ENCODE measurements at regions not wholly inside any gene's neighbourhood (a gene's known extent, or its start where the extent isn't known, plus 50 kb on each side); places are given as distances from the start of the nearest gene placed in this dataset.
"Not testable (repeated sequence)": the region's sequence is repeated elsewhere in the genome, so short reads cannot be mapped to it uniquely, and the experiment has no call there.

DNA sequence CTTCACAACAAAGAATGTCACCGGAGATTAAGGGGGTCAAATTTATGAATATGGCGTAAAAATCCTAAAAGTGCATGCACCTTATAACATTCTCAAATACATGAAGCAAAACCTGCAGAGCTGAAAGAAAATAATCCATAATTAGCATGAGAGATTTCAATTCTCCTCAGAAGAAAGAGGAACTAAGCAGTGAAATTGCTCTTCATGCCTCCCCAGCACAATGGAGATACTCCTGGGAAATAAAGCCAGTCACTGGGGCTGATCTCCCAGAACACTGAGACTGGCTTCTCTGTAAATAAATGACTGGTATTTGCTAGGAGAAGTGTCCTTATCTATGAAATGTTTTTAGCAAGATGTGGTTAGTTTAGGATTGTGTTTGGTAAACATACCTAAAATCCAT, 68.1 kb downstream of the GOLGA6L6 start:
- not testable (repeated sequence) for DNase-seq

DNA sequence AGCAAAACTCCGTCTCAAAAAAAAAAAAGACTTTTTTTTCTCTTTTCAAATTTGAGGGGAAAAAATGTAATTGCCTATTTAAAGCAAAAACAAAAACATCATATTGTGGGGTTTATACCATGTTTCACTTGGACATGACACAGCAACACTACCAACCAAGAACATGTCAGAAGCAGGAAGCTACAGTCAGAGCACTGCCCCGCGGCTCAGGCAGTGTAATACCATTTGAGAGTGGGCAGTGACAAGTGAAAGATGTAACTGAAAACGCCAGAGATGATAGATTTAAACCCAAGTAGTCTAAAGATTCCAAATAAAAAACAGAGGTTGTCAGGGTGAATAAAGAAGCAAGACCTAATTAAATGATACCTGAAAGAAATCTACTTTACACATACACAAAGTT, 68.6 kb downstream of the GOLGA6L6 start:
- not testable (repeated sequence) for DNase-seq

DNA sequence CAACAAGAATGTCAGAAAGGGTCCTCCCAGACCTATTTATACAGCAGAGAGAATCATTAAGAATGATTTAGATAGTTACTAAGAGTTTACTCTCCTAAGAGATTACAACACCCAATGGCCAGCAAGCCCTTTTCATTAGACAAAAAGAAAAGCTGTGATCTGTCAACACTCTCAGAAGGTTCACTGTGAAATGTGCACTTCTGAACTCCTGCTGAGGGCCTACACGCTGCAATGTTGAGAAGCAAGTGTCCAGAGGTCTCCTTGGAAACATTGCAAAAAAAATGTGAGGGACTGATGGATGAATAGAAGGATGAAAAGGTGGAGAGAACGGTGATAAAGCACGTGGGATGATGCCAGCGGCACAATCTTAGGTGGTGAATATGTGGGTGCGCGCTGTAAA, 70.8 kb downstream of the GOLGA6L6 start:
- not testable (repeated sequence) for DNase-seq

DNA sequence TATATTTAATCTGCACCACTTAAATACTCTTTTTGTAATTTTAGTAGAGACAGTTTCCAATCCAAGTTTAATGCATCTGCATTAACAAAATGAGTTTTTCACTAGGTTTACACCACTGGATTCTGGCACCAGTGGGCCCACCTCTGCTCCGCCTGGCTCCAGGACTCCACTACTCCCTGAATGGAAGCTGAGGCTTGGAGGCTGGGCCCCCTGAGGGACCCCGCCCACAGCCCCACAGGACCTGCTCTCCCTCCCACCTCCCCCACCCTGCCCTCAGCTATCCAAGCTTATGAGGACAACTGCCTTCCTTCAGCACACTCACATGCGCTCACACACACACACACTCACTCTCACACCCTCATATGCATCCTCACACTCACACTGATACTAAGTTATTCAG, 100.5 kb downstream of the GOLGA6L6 start:
- not testable (repeated sequence) for DNase-seq

DNA sequence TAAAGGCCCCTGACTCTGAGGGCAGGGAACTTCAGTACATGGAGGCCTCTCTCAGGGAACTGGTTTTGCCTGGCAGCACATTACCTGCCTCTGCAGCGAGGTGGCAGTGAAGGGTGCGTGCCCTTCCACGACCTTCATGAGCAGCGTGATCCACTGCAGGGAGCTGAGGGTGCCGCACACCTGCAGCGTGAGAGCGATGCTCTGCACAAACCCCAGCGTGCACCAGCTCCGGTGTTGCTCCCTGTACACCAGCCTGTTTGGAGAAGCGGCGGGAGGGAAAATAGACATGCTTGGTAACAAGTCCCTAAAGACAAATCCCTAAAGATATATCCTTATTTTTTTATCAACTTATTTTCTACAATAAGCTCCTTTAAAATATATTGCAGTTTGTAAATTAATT, 101.2 kb downstream of the GOLGA6L6 start:
- not testable (repeated sequence) for DNase-seq

DNA sequence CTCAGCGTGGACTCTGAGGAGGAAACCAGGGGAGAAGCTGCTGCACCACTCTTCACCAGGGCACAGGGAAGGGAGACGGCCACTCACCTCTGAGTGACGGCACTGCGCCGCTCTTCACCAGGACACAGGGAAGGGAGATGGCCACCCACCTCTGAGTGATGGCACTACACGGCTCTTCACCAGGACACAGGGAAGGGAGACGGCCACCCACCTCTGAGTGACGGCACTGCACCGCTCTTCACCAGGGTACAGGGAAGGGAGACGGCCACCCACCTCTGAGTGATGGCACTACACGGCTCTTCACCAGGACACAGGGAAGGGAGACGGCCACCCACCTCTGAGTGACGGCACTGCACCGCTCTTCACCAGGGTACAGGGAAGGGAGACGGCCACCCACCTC, 102.5 kb downstream of the GOLGA6L6 start:
- not testable (repeated sequence) for DNase-seq

DNA sequence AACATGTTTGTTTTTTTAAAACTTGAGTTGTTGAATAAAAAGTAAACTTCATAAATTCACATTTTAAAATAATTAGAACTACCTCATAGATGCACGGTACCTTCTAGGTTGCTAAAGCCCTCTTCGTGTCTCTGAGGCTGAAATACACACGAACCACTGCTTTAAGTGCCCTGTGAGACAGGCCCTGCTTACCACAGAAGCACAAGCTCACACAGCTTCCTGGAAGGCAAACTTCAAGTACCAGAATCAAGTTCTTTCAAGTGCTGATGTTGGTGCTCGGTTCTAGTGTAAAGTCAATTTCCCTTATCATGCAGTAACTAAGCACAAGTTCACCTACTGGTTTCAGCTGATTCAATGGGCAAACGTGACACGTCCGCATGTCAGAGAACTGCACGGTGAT, 103.3 kb downstream of the GOLGA6L6 start:
- not testable (repeated sequence) for DNase-seq

DNA sequence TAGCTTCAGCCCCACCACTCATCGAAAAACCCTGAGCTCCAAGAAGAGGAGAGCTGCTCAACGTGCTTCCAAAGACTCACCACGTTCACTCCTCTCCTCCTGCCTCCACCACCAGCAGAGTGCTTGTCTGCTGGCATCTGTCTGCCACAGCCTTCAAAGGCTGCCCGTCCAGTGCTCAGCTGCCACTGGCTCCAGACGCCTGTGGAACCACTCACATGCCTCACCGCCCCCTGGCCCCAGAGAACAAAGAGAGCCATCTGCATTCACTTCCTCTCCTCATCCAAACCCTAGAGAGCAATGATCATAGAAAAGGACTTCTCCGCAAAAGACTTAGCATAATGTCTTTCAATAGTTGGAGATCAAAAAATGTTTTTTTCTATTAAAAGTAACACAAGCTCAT, 108.1 kb downstream of the GOLGA6L6 start:
- DNase-seq, result not testable (repeated sequence)

DNA sequence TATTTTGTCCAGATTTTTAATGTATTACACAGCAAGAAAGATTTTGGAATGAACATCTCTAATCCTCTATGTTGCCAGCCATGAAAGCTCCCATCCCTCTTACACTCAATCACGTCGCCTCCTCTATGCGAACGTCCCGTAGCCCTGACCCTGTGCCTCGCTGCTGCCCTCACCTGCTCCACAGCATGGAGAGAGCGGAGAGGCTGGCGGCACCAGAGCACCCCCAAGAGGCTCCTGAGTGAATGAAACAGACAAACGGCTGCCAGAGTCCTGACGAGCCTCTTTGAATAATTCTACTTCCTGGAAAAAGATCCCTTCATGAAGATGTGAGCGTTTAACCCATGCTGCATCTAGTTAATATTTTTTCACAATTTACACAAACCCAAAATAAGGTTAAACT, 111.1 kb downstream of the GOLGA6L6 start:
- DNase-seq, result not testable (repeated sequence)

DNA sequence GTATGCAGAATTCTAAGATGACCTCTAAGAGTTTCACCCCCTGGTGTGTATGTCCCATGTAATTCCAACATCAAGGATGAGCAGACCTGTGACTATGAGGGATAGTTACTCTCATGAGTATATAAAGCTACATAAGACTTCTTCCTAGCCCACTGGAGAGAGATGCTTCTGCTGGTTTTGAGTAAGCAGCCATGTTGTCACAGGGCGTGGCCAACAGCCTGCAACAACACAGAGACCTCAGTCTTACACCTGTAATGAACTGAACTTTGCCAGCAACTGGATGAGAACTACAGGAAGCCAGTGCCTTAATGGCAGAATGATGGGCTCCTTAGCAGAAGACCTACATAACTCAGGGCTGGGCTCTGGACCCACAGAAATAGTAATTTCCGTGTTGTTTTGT, 120.9 kb downstream of the GOLGA6L6 start:
- not testable (repeated sequence) for DNase-seq

DNA sequence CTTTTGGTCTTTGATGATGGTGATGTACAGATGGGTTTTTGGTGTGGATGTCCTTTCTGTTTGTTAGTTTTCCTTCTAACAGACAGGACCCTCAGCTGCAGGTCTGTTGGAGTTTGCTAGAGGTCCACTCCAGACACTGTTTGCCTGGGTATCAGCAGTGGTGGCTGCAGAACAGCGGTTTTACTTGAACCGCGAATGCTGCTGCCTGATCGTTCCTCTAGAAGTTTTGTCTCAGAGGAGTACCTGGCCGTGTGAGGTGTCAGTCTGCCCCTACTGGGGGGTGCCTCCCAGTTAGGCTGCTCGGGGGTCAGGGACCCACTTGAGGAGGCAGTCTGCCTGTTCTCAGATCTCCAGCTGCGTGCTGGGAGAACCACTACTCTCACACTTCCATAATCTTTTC, 125.0 kb downstream of the GOLGA6L6 start:
- not testable (repeated sequence) for DNase-seq

DNA sequence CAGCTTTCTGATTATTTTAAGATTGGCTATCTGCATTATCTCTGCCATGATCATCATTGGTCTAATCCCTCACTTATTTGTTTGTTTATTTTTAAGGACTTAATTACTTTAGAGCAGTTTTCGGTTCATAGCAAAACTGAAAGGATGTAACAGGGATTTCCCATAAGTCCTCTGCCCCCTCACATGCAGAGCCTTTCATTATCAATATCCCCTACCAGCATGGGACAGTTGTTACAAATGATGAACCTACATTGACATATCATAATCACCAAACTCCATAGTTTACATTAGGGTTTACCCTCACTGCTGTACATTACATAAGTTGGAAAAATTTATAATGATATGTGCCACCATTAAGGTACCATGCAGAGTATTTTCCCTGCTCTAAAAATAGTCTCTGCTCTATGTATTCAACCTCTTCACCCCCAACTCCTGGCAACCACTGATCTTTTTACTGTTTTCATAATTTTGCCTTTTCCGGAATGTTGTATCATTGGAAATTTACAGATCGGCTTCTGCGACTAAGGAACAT, 131.9 kb downstream of the GOLGA6L6 start:
- not testable (repeated sequence) for DNase-seq

DNA sequence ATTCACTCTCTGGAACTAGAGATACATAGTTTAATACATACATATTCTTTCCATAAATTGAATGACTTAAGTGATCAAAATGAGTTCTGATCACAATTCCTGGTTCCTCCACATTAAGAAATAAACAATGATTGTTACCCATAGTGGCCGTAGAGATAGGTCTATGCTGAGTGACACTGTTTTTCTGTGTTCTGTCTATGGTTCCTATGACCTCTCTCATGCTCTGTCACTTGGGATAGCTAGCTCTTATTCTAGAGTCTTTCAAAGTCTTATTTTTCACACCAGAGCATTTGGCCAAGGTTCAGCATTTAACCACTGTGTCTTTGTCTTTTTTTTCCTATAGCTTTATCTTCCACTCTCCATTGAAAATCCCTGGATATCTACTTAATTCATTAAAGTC, 132.4 kb downstream of the GOLGA6L6 start:
- no peak for DNase-seq

DNA sequence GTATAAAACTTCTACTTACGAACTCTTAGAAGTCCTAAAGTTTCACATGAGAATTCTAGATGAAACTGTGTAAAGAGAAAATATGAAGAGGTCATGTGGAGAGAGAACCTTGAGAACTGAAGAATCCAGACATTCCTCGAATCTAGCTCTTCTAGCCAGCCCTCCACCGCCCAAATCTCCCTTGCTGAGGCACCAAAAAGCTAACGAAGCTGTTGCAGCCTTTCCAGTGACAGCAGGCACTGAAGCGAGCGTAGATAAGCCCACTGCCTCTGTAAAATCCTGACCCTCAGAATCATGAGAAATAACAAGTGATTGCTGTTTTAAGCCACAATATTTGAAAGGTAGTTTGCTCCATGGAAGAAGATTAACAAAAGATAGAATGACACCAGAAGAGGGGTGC, 134.0 kb downstream of the GOLGA6L6 start:
- DNase-seq, result no peak

DNA sequence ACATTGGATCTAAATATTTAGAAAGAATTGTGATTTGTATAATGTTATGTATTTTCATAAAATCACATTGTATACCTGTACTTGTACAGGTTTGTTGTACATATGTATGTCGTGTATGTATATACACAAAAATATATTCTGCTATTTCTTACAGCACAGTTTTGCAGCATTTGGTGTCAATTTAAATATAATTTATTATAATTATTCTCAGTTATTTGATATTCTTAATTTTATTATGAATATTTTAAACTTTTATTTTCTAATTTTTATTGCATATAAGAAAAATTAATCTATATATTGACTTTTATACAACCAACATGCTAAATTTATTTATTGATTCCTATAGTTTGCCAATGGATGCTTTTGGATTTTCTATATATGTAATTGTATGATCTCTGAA, 137.0 kb downstream of the GOLGA6L6 start:
- DNase-seq, result not testable (repeated sequence)

DNA sequence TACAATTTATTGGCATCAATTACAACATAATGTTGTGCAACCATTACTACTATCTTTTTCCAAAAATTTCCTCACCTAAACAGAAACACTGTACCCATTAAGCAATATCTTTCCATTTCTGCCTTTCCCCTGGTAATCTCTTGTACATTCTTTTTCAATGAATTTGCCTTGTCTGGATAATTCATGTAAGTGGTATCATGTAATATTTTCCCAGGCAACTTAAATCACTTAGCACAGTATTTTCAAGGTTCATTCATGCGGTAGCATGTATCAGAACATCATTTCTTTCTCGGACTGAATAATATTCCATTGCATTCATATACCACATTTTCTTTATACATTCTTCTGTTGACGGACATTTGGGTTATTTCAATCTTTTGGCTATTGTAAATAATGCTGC, 139.0 kb downstream of the GOLGA6L6 start:
- not testable (repeated sequence) for DNase-seq

DNA sequence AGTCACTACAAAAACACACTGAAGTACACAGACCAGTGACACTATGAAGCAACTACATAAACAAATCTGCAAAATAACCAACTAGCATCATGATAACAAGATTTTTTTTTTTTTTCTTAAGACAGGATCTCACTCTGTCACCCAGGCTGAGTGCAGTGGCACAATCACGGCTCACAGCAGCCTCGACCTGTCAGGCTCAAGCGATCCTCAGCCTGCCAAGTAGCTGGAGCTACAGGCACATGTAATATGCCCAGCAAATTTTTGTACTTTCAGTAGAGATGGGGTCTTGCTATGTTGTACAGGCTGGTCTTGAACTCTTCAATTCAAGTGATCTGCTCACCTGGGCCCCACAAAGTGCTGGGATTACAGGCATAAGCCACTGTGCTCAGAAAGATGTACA, 140.5 kb downstream of the GOLGA6L6 start:
- not testable (repeated sequence) for DNase-seq

DNA sequence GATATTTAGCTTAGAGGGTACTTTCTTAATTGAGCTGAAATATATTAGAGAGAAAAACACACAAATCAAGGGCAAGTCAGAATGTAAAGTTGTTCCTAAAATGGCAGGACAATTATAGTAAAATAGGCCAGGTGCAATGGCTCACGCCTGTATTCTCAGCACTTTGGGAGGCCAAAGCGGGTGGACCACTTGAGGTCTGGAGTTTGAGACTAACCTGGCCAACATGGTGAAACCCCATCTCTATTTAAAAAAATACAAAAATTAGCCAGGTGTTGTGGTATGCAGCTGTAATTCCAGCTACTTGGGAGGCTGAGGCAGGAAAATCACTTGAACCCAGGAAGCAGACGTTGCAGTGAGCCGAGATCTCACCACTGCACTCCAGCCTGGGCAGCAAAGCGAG, 142.9 kb downstream of the GOLGA6L6 start:
- not testable (repeated sequence) for DNase-seq

DNA sequence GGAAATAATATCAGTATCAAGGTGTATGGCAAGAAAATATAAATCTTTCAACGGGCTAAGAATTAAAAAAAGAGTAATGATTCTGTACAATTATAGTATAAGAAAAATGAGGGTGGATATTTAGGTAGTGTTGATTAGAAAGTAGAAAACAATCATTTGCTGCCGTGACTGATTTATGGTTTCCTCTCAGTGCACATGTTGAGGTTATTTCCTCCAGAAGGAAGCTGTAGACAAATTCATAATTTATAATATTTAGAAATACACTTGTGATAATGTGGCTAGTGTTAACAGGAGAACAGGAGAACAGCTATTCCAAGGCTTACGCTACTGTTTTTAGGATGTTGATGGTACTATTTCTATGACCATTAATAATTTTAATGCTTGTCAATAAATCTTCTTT, 153.4 kb downstream of the GOLGA6L6 start:
- DNase-seq, result not testable (repeated sequence)

DNA sequence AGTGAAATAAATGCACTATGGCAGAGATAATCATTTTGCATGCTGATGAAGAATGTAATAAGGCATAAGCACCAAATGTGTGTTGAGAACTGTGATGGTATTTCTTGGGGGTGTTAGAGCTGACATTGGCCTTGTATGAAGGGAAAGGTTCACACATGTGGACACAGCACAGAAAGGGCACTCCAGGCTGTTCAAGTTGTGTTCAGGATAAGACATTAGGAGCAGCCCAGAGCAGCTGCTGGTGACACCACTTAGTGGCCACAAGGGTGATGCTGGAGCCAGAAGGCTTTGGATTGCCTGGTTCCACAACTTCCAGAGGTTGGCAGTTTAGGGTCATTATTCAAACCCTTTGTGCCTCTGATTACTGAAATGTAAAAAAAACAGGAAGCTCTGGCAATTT, 155.4 kb downstream of the GOLGA6L6 start:
- DNase-seq, result no peak

DNA sequence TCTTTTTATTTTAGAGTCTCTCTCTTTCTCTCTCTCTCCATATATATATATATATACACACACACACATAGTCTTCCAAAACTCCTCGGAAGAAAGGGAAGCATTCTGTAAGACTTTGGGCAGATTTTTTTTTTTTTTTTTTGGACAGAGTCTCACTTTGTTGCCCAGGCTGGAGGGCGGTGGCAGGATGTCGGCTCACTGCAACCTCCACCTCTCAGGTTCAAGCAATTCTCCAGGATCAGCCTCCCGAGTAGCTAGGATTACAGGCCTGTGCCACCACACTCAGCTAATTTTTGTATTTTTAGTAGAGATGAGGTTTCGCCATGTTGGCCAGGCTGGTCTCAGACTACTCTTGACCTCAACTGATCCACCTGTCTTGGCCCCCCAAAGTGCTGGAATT, 161.4 kb downstream of the GOLGA6L6 start:
- DNase-seq, result not testable (repeated sequence)

DNA sequence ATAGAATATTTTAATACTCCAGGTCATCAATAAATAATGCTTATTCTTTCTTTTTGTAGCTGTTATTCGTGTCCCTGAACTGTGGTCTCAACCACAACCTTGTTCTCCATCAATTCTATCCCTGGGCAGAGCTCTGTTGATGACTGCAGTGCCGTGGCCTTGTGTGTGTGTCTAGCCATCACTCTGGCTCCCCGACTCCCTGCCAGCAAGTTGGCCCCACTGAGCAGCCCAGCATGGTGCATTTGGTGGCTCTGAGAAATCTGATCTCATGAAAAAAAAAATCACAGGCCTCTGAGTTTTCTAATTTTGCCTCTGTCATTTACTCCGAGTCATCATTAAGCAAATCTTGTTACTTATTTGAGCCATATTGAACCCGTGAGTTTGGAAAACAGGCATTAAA, 164.7 kb downstream of the GOLGA6L6 start:
- DNase-seq, result no peak

DNA sequence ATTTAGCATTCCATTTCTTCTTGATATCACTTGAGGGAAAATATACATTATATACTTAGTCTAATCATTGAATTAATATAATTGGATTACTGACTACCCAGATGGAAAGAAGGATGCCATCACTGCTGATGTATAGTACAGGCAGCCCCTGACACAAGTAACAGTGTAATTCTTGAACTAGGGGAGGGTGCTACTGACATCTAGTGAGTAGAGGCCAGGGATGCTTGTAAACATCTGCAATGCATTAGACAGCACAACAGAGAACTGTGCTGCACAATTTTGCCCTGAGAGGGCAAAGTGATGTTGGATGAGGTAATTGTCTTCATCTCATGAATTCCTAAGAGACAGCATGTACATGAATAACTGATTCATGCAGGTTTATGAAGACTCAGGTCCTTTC, 169.2 kb downstream of the GOLGA6L6 start:
- DNase-seq, result not testable (repeated sequence)

DNA sequence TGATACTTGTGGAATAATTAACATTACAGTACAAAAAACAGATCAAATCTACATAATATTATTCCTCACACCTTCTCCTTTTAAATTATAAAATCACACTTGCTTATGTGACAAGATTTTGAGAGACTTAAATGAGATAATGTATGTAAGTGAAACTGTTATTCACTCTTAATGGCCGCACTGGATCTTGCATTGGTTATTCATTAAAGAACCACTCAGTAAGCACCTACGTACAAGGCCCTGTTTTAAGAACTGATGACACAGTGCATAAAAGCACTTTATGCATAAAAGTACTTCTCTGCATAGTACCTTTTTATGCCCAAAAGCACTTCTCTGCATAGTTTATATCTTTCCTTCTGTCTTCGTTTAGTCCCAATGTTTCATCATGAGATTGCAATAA, 172.1 kb downstream of the GOLGA6L6 start:
- no peak for DNase-seq

DNA sequence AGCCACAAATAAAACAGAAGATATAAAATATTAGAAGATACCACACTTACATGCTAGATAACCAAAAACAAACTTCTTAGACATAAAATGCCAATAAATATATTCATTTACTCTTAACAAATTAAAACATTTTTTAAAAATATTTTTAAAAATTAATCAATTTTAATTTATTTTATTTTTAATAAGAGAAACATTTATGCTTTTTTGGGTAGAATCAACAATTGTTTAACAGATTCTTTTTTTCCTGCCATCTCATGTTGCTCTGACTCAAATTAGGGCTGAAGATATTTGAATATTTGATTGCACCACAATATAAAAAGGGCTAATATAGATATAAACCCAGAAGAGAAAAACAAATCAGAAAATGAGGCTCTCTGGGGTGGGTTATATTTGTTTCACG, 172.6 kb downstream of the GOLGA6L6 start:
- no peak for DNase-seq

DNA sequence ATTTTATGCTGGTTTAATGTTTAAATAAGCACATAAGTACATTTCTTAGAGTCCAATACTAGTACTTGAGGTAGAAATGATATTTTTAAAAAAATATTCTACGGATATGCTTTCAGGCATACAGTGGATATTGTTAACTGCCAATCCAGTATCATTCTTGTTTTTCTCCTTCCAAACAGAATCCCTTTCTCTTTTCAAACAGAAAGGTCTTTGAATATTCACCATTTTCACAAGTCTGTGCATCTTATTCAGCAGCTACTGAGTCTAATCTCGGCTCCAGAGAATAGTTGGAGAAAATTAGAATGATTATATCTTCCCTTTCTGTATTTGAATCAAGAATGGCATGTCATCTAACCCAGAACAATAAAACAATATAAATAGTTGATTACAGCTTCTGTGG, 174.5 kb downstream of the GOLGA6L6 start:
- DNase-seq, result no peak
